DND-41 (cell line): ENCODE measurements at regions not wholly inside any gene's neighbourhood (a gene's known extent, or its start where the extent isn't known, plus 50 kb on each side); places are given as distances from the start of the nearest gene placed in this dataset.

Experiments used
- ATAC-seq: fragments of 200-7000 bp; cut with Tn5 transposase; 3 replicates; pipeline ENCODE4 v1.9.1; 2021; ENCODE audit warnings: low read depth; ENCODE audit not compliant: insufficient read depth
- DNase-seq: peaks from one replicate; pipeline ENCODE4 v3.0.0-alpha.2; 2020
- H2AFZ ChIP-seq: 2 replicates; pipeline ENCODE4 v1.6.0; 2012; ENCODE audit warnings: low read depth, low read length
- H3K27ac ChIP-seq: 2 replicates; pipeline ENCODE4 v1.5.1; 2012; ENCODE audit warnings: low read length, inconsistent platforms
- H3K27me3 ChIP-seq: fragments of 200-600 bp; sonication (generic); 2 replicates; pipeline ENCODE4 v1.6.0; 2012; ENCODE audit warnings: low read length, mild to moderate bottlenecking, inconsistent platforms; ENCODE audit not compliant: insufficient read depth, poor library complexity
- H3K36me3 ChIP-seq: 2 replicates; pipeline ENCODE4 v1.5.1; 2012; ENCODE audit warnings: low read length, inconsistent platforms; ENCODE audit not compliant: insufficient read depth
- H3K4me1 ChIP-seq: 2 replicates; pipeline ENCODE4 v1.5.1; 2012; ENCODE audit warnings: mild to moderate bottlenecking, low read length; ENCODE audit not compliant: insufficient read depth
- H3K4me2 ChIP-seq: 2 replicates; pipeline ENCODE4 v1.6.0; 2012; ENCODE audit warnings: mild to moderate bottlenecking, moderate library complexity, low read length, inconsistent platforms; ENCODE audit not compliant: insufficient read depth
- H3K4me3 ChIP-seq, 2 experiments: fragments of 200-600 bp in 1 of 2; shearing (Covaris generic) in 1 of 2; 2 replicates each; pipeline ENCODE4 v1.5.1; 2012 to 2016; ENCODE audit warnings: inconsistent platforms in 2 of 2, low read length in 2 of 2, mild to moderate bottlenecking in 2 of 2, low read depth in 1 of 2, moderate library complexity in 1 of 2
- H3K79me2 ChIP-seq: 2 replicates; pipeline ENCODE4 v1.6.0; 2012; ENCODE audit warnings: low read length, inconsistent platforms; ENCODE audit not compliant: insufficient read depth
- H3K9ac ChIP-seq: 2 replicates; pipeline ENCODE4 v1.6.0; 2012; ENCODE audit warnings: low read depth, mild to moderate bottlenecking, inconsistent platforms, low read length, moderate library complexity
- H3K9me3 ChIP-seq: 2 replicates; pipeline ENCODE4 v1.5.1; 2012; ENCODE audit warnings: low read length, moderate library complexity, mild to moderate bottlenecking, inconsistent platforms; ENCODE audit not compliant: insufficient read depth, severe bottlenecking
- H4K20me1 ChIP-seq: 2 replicates; pipeline ENCODE4 v1.6.0; 2012; ENCODE audit warnings: low read length; ENCODE audit not compliant: insufficient read depth
- CTCF ChIP-seq: IDR thresholded peaks from 2 replicates; pipeline ENCODE4 v1.5.1; 2012; ENCODE audit warnings: borderline replicate concordance, low read length, moderate library complexity, mild to moderate bottlenecking; ENCODE audit not compliant: poor library complexity, severe bottlenecking; ENCODE audit errors: extremely low read depth
- EZH2 ChIP-seq: IDR thresholded peaks from 3 replicates; pipeline ENCODE4 v1.6.1; 2012; ENCODE audit warnings: borderline replicate concordance, low read depth, mild to moderate bottlenecking, moderate library complexity, low read length, inconsistent platforms; ENCODE audit not compliant: severe bottlenecking

GRCh38 chr10:131817866-131818509, 82.8 kb upstream of the PPP2R2D start:
- H2AFZ ChIP-seq: no peak overlapping the region
- H3K36me3 ChIP-seq: no peaks in the 10 kb centered on the region
- TF ChIP-seq CTCF: no peak
- TF ChIP-seq EZH2: no peak
- no peak overlapping the region for H3K4me2 ChIP-seq
- no peak overlapping the region for H3K27ac ChIP-seq
- peaks cover 4% of the 10 kb centered on the region for H4K20me1 ChIP-seq
- no peaks in the 10 kb centered on the region for H3K27me3 ChIP-seq
- no peak overlapping the region for H3K4me3 ChIP-seq
- H3K79me2 ChIP-seq: no peaks in the 10 kb centered on the region
- ATAC-seq (no peak), DNase-seq (no peak)
- H3K9ac ChIP-seq: no peak overlapping the region
- no peaks in the 10 kb centered on the region for H3K4me1 ChIP-seq
- no peaks in the 10 kb centered on the region for H3K9me3 ChIP-seq

GRCh38 chr10:131818510-131819234, 82.1 kb upstream of the PPP2R2D start:
- Histone ChIP-seq H3K27ac (no peak overlapping the region), H3K9ac (no peak overlapping the region), H3K4me2 (no peak overlapping the region), H3K4me1 (no peaks in the 10 kb centered on the region), H3K27me3 (no peaks in the 10 kb centered on the region), H3K36me3 (no peaks in the 10 kb centered on the region), H3K4me3 (no peak overlapping the region), H2AFZ (no peak overlapping the region), H3K9me3 (no peaks in the 10 kb centered on the region), H4K20me1 (peaks cover 4% of the 10 kb centered on the region), H3K79me2 (no peaks in the 10 kb centered on the region)
- TF ChIP-seq EZH2: no peak
- no peak for TF ChIP-seq CTCF
- ATAC-seq (no peak), DNase-seq (no peak)

- H3K27ac ChIP-seq: no peak overlapping the region
- no peaks in the 10 kb centered on the region for H3K27me3 ChIP-seq
- DNase-seq (no peak), ATAC-seq (no peak)
- TF ChIP-seq CTCF: no peak
- TF ChIP-seq EZH2: no peak
- no peaks in the 10 kb centered on the region for H3K4me1 ChIP-seq
- H3K4me3 ChIP-seq: no peak overlapping the region
- H3K9ac ChIP-seq: no peak overlapping the region
- no peaks in the 10 kb centered on the region for H3K9me3 ChIP-seq
- H3K4me2 ChIP-seq: no peak overlapping the region
- H3K36me3 ChIP-seq: no peaks in the 10 kb centered on the region
- H4K20me1 ChIP-seq: peaks cover 4% of the 10 kb centered on the region
- no peak overlapping the region for H2AFZ ChIP-seq
- no peaks in the 10 kb centered on the region for H3K79me2 ChIP-seq
These were observed 81.4 kb upstream of the PPP2R2D start for GRCh38 chr10:131819241-131820072.
